Natural killer cell treated with Interleukin-12 subunit alpha and Interleukin-12 subunit beta and Interleukin-15 and Interleukin-18, amount 100 ng/mL, for 72 hours (primary cell): ENCODE measurements at regions not wholly inside any gene's neighbourhood (a gene's known extent, or its start where the extent isn't known, plus 50 kb on each side); places are given as distances from the start of the nearest gene placed in this dataset.

Experiments
- ATAC-seq, 2 donors: fragments of 150-1000 bp; cut with Tn5 transposase in 1 of 2; sonication (Bioruptor Pico), chemical (Tn5 transposase) in 1 of 2; 2 replicates each; pipeline ENCODE4 v1.10.0; 2021
- DNase-seq: peaks from one replicate; pipeline ENCODE4 v3.0.0; 2022; ENCODE audit warnings: low spot score
- H3K27ac Mint-ChIP-seq, 2 donors: 1 replicate in 1 of 2; 2 replicates in 1 of 2; pipeline ENCODE4 v1.8.0; 2022; ENCODE audit warnings: mixed read lengths in 2 of 2, mild to moderate bottlenecking in 1 of 2, moderate library complexity in 1 of 2
- H3K27me3 Mint-ChIP-seq, 2 donors: 1 replicate in 1 of 2; 2 replicates in 1 of 2; pipeline ENCODE4 v1.8.0; 2022; ENCODE audit warnings: mixed read lengths in 2 of 2
- H3K36me3 Mint-ChIP-seq: one replicate; pipeline ENCODE4 v1.8.0; 2022; ENCODE audit warnings: mixed read lengths
- H3K4me1 Mint-ChIP-seq, 2 donors: 1 replicate in 1 of 2; 2 replicates in 1 of 2; pipeline ENCODE4 v1.8.0; 2022; ENCODE audit warnings: low read depth in 2 of 2, mixed read lengths in 2 of 2, mild to moderate bottlenecking in 1 of 2
- H3K4me3 Mint-ChIP-seq: one replicate; pipeline ENCODE4 v1.8.0; 2022; ENCODE audit warnings: mixed read lengths
- H3K9me3 Mint-ChIP-seq: 2 replicates; pipeline ENCODE4 v1.8.0; 2022; ENCODE audit warnings: mixed read lengths

- no peak for DNase-seq
- Mint-ChIP-seq H3K27ac (no peak overlapping the region), H3K4me3 (no peak overlapping the region), H3K9me3 (no peaks in the 10 kb centered on the region), H3K27me3 (peaks cover 22 to 35% of the 10 kb centered on the region in 2 donors), H3K36me3 (no peaks in the 10 kb centered on the region), H3K4me1 (no peaks in the 10 kb centered on the region)
- no peak for ATAC-seq
These were observed 175.7 kb upstream of the SMIM23 start for GRCh38 chr5:171609806-171610452.

GRCh38 chr5:171610686-171611085 lies 174.9 kb upstream of the SMIM23 start:
- Mint-ChIP-seq H3K9me3 (no peaks in the 10 kb centered on the region), H3K27ac (no peak overlapping the region), H3K4me3 (no peak overlapping the region), H3K4me1 (no peaks in the 10 kb centered on the region), H3K36me3 (no peaks in the 10 kb centered on the region), H3K27me3 (peaks cover 22 to 35% of the 10 kb centered on the region in 2 donors)
- no peak for DNase-seq
- ATAC-seq, result no peak

- no peaks in the 10 kb centered on the region for H3K4me1 Mint-ChIP-seq
These were observed 172.9 kb upstream of the SMIM23 start for GRCh38 chr5:171612749-171613148.

GRCh38 chr5:171614511-171614910 lies 171.1 kb upstream of the SMIM23 start:
- DNase-seq (no peak), ATAC-seq (no peak)
- no peaks in the 10 kb centered on the region for H3K36me3 Mint-ChIP-seq
- no peak overlapping the region for H3K4me3 Mint-ChIP-seq
- no peaks in the 10 kb centered on the region for H3K4me1 Mint-ChIP-seq
- H3K27me3 Mint-ChIP-seq, result peaks cover 0 to 9% of the 10 kb centered on the region in 2 donors
- H3K27ac Mint-ChIP-seq, result no peak overlapping the region
- H3K9me3 Mint-ChIP-seq, result no peaks in the 10 kb centered on the region

More at GRCh38 chr5:171612749-171613148, 172.9 kb upstream of the SMIM23 start:
- no peak overlapping the region for H3K27ac Mint-ChIP-seq
- no peaks in the 10 kb centered on the region for H3K36me3 Mint-ChIP-seq
- H3K4me3 Mint-ChIP-seq, result no peak overlapping the region
- no peak for ATAC-seq
- H3K9me3 Mint-ChIP-seq, result no peaks in the 10 kb centered on the region
- no peak for DNase-seq
- peaks cover 14 to 15% of the 10 kb centered on the region in 2 donors for H3K27me3 Mint-ChIP-seq

- Mint-ChIP-seq H3K36me3 (no peaks in the 10 kb centered on the region), H3K27ac (no peak overlapping the region), H3K4me3 (no peak overlapping the region), H3K27me3 (peaks cover 0 to 9% of the 10 kb centered on the region in 2 donors), H3K9me3 (no peaks in the 10 kb centered on the region), H3K4me1 (no peaks in the 10 kb centered on the region)
- DNase-seq, result no peak
- ATAC-seq, result no peak
These were observed 170.5 kb upstream of the SMIM23 start for GRCh38 chr5:171614971-171615653.

GRCh38 chr5:171615705-171616640 lies 169.6 kb upstream of the SMIM23 start:
- DNase-seq (no peak), ATAC-seq (no peak)
- H3K4me3 Mint-ChIP-seq, result no peak overlapping the region
- H3K27ac Mint-ChIP-seq, result no peak overlapping the region
- H3K36me3 Mint-ChIP-seq, result no peaks in the 10 kb centered on the region
- peaks cover 2 to 9% of the 10 kb centered on the region in 2 donors for H3K27me3 Mint-ChIP-seq
- no peaks in the 10 kb centered on the region for H3K4me1 Mint-ChIP-seq
- no peaks in the 10 kb centered on the region for H3K9me3 Mint-ChIP-seq

GRCh38 chr5:171617266-171617665 lies 168.4 kb upstream of the SMIM23 start:
- Mint-ChIP-seq H3K27ac (no peak overlapping the region), H3K36me3 (no peaks in the 10 kb centered on the region), H3K27me3 (peaks cover 7 to 8% of the 10 kb centered on the region in 2 donors), H3K9me3 (no peaks in the 10 kb centered on the region), H3K4me1 (no peaks in the 10 kb centered on the region), H3K4me3 (no peak overlapping the region)
- no peak for ATAC-seq
- no peak for DNase-seq

- DNase-seq (no peak), ATAC-seq (no peak)
- no peaks in the 10 kb centered on the region for H3K36me3 Mint-ChIP-seq
- no peak overlapping the region for H3K4me3 Mint-ChIP-seq
- no peak overlapping the region for H3K27ac Mint-ChIP-seq
- H3K27me3 Mint-ChIP-seq, result peaks cover 3 to 12% of the 10 kb centered on the region in 2 donors
- no peaks in the 10 kb centered on the region for H3K9me3 Mint-ChIP-seq
- no peaks in the 10 kb centered on the region for H3K4me1 Mint-ChIP-seq
These were observed 167.6 kb upstream of the SMIM23 start for GRCh38 chr5:171617817-171618591.

- Mint-ChIP-seq H3K4me1 (no peaks in the 10 kb centered on the region), H3K27ac (no peak overlapping the region), H3K9me3 (no peaks in the 10 kb centered on the region), H3K27me3 (peaks cover 2 to 16% of the 10 kb centered on the region in 2 donors), H3K36me3 (no peaks in the 10 kb centered on the region), H3K4me3 (no peak overlapping the region)
- no peak for DNase-seq
- ATAC-seq, result no peak
These were observed 166.4 kb upstream of the SMIM23 start for GRCh38 chr5:171619196-171619595.

- no peak for ATAC-seq
- H3K9me3 Mint-ChIP-seq, result no peaks in the 10 kb centered on the region
- no peaks in the 10 kb centered on the region for H3K4me1 Mint-ChIP-seq
- DNase-seq, result no peak
- no peak overlapping the region for H3K4me3 Mint-ChIP-seq
- H3K36me3 Mint-ChIP-seq, result no peaks in the 10 kb centered on the region
- no peak overlapping the region for H3K27ac Mint-ChIP-seq
- H3K27me3 Mint-ChIP-seq, result peaks cover 2 to 16% of the 10 kb centered on the region in 2 donors
These were observed 165.9 kb upstream of the SMIM23 start for GRCh38 chr5:171619744-171620143.

GRCh38 chr5:171622010-171622409 lies 163.6 kb upstream of the SMIM23 start:
- Mint-ChIP-seq H3K4me1 (no peaks in the 10 kb centered on the region), H3K36me3 (no peaks in the 10 kb centered on the region), H3K9me3 (no peaks in the 10 kb centered on the region), H3K27me3 (peaks cover 6 to 16% of the 10 kb centered on the region in 2 donors), H3K27ac (no peak overlapping the region), H3K4me3 (no peak overlapping the region)
- no peak for ATAC-seq
- no peak for DNase-seq

- H3K9me3 Mint-ChIP-seq, result no peaks in the 10 kb centered on the region
- H3K27ac Mint-ChIP-seq, result no peak overlapping the region
- peaks cover 4 to 17% of the 10 kb centered on the region in 2 donors for H3K27me3 Mint-ChIP-seq
- H3K4me3 Mint-ChIP-seq, result no peak overlapping the region
- no peak for DNase-seq
- H3K4me1 Mint-ChIP-seq, result no peaks in the 10 kb centered on the region
- ATAC-seq, result no peak
- no peaks in the 10 kb centered on the region for H3K36me3 Mint-ChIP-seq
These were observed 162.5 kb upstream of the SMIM23 start for GRCh38 chr5:171623107-171623506.

- no peak for ATAC-seq
These were observed 162.0 kb upstream of the SMIM23 start for GRCh38 chr5:171623551-171624097.

More at GRCh38 chr5:171623551-171624097, 162.0 kb upstream of the SMIM23 start:
- peaks cover 9 to 22% of the 10 kb centered on the region in 2 donors for H3K27me3 Mint-ChIP-seq
- H3K9me3 Mint-ChIP-seq, result no peaks in the 10 kb centered on the region
- no peak overlapping the region for H3K4me3 Mint-ChIP-seq
- no peaks in the 10 kb centered on the region for H3K36me3 Mint-ChIP-seq
- no peaks in the 10 kb centered on the region for H3K4me1 Mint-ChIP-seq
- H3K27ac Mint-ChIP-seq, result no peak overlapping the region
- no peak for DNase-seq
